ENCODE measurements at regions not wholly inside any gene's neighbourhood (a gene's known extent, or its start where the extent isn't known, plus 50 kb on each side); places are given as distances from the start of the nearest gene placed in this dataset.

DNA sequence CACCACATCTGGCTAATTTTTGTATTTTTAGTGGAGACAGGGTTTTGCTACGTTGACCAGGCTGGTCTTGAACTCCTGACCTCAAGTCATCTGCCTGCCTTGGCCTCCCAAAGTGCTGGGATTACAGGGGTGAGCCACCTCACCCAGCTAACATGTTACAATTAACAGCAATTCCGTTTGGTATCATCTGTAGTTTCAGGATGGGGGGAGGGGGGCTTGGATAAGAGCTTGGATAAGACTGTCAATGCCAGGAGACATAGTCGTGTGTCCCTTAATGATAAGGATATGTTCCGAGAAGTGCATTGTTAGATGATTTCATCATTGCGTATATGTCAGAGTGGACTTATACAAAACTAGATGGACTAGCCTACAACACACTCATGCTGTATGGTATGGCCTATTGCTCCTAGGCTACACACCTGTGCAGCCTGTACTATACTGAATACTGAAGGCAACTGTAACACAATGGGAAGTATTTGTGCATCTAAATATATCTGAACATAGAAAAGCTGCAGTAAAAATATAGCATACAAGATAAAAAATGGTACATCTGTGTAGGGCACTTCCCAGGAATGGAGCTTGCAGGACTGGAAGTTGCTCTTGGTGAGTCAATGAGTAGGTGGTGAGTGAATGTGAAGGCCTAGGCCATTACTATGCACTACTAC, 103.9 kb upstream of the TNS3 start:
- no peak for TF ChIP-seq POLR2A (IDR thresholded peaks at IDR 0.05)
- TF ChIP-seq, protein P1, sequence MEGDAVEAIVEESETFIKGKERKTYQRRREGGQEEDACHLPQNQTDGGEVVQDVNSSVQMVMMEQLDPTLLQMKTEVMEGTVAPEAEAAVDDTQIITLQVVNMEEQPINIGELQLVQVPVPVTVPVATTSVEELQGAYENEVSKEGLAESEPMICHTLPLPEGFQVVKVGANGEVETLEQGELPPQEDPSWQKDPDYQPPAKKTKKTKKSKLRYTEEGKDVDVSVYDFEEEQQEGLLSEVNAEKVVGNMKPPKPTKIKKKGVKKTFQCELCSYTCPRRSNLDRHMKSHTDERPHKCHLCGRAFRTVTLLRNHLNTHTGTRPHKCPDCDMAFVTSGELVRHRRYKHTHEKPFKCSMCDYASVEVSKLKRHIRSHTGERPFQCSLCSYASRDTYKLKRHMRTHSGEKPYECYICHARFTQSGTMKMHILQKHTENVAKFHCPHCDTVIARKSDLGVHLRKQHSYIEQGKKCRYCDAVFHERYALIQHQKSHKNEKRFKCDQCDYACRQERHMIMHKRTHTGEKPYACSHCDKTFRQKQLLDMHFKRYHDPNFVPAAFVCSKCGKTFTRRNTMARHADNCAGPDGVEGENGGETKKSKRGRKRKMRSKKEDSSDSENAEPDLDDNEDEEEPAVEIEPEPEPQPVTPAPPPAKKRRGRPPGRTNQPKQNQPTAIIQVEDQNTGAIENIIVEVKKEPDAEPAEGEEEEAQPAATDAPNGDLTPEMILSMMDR (IDR thresholded peaks at IDR 0.05), result no peak

All from testis (tissue), 2 donors.